ENCODE measurements at regions not wholly inside any gene's neighbourhood (a gene's known extent, or its start where the extent isn't known, plus 50 kb on each side); places are given as distances from the start of the nearest gene placed in this dataset.

- DNase-seq: no peak
Observed at GRCh38 chr9:80013891-80014290, 442.1 kb downstream of the TLE4 start.

DNA sequence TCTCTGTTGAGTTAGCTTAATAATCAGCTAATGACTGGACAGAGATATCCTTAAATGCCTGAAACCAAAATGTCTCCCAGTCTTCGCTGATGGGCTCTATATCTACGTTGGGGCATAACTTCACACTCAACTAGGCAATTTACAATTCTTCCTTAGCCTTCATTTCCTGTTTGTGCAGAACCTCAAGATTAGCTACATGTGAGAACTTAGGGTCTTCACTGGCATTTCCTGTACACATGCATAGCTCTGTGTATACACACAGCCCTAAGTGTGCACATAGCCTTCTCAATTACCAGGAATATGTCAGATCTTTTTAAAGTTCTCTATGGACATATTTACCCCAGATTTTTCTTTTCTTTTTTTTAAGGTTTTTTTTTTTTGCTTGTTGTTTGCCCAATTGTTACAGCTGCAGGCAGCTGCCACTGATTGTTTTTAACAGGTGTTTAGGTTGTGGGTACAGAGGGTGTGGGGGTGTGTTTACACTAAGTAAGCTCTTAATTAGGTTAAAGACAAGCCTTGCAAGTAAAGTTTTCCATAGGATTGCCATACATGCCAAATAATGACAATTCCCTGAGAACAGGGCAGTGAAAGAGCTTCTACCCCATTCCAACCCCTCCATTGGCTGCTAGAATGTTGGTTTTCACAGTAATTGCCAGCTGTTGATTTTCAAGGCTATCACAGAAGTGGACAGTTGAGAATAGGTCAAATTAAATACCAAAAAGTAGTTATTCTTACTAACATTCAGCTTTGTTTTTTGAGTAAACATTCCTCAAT, 441.0 kb downstream of the TLE4 start:
- DNase-seq: no peak

DNA sequence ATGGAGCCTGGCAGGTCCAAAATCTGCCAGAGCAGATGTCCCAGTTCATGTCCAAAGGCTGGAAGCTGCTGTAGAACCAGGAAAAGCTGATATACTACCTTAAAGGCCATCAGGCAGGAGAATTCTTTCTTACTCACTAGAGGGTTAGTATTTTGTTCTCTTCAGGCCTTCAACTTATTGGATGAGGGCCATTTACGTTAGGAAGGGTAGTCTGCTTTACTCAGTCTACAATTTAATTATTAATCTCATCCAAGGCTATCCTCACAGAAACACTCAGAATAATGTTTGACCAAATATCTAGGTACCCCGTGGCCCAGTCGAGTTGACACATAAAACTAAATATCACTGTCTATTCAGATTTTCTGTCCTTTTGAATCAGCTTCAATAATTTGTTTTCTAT, 437.4 kb downstream of the TLE4 start:
- no peak for DNase-seq

DNA sequence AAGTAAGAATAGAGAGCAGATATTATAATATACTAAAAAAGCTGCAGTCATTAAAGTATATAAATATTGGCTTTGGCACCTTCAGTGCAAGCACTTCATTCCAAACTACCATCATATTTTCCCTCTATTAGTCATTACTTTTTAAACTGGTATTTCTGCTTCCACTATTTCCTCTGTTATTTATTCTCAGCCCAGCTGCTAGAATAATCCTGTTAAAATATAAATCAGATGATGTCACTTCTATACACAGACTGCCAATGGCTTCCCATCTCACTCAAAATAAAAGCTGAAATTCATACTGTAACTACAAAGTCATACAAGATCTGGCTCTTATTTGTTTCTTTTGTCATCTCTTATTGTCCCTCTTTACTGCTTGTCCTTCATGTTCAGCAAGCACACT, 432.9 kb downstream of the TLE4 start:
- no peak for DNase-seq

DNA sequence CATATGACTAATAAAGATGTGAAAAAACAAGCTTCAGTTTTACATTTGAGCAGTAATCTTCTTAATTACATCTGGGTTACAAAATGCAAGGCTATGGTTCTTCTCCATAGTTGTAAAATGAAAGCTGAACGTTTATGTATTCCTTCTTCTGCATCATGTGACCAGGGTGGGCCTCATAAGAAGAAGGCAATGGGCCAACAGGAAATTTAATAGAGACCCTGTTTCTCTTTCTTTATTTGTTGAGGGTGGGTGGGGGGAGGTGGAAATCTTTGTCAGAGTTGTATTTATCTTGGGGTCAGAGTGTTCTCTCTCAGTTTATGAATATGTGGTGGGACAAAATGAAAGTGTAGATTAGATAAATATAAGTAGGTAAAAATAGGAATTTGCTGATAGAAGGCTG, 418.8 kb downstream of the TLE4 start:
- no peak for DNase-seq

DNA sequence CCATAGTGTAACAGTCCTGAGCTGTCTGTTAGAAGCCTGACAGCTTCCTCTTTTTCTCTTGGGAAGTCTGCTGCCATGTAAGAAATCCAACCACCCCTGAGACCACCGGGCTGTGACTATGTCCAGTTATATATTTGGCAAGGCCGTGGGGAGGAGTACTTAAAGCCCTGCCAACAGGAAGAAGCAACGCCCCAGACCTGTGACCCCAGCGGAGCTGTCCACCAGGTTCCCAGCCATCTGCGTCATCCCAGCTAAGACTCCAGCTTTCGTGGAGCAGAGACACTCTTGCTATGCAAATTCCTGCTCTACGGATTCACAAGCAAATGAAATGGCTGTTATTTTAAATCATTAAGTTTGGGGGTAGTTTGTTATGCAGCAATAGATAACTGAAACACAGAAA, 417.3 kb downstream of the TLE4 start:
- no peak for DNase-seq

DNA sequence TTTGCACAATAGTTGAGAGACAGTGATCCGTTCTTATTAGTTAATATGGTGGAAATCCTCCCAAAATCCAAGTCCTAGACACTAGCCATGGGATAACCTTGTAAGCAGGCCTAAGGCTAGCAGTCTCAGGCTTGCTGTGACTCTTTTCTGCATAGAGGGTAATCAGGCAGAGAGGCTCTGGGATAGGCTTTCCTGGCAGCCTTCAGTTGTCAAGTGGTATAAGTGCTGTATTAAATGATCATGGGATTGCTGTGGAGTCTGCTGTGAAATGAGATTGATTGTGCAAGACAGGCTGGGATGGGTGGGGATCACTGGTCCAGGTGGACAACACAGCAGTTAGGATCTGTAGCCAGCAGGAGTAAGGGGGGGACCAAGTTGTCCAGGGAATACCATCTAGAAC, 416.4 kb downstream of the TLE4 start:
- DNase-seq: no peak

- DNase-seq: no peak
Observed at GRCh38 chr9:79986437-79986836, 414.7 kb downstream of the TLE4 start.

DNA sequence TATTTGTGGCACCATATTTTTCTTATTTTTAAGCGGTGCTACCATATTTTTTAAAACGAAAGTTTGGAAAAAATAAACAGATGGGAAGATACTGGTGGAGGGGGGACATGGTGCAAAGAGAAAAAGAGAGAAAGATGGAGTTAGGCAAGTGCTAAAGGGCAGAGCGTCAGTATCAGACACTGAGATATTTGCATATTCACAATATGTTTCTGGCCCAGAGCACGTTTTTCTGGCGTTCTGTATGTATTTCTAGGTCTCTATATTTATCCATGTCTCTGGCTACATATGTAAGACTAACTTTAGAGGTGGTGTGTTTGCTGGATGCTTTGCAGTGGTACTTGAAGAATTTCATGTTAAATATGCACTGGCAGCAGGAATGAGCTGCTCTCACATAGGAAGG, 414.0 kb downstream of the TLE4 start:
- DNase-seq: no peak

GRCh38 chr9:79985264-79985663, 413.5 kb downstream of the TLE4 start:
- no peak for DNase-seq

DNA sequence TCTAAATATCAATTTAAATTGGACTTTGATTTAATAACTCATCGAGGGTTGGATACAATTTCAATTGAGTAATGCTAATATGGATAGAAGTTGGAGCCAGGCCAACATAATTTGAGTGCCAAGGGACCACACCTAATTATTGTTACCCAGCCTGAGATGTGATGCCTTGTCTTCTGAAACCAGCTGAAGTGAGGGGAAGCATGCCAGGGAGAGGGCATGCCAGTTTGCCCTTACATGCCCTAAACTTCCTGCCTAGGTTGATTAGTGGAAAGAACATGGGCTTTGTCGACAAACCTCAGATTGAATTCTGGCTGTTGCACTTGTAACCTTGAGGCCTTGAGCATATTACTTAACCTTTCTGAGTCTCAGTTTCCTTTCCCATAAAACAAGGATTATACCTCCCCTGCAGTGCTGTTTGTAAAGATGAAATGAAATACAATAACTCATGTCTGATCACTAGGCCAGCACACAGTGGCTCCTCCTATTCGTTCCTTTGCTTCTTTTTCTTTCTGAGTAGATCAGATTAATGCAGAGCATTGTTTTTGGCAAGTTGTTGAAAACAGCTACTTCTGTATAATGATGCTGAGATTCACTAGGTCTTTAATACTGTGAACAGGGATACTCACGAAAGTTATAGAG, 412.8 kb downstream of the TLE4 start:
- DNase-seq: no peak

- DNase-seq: no peak
Observed at GRCh38 chr9:79980432-79980831, 408.7 kb downstream of the TLE4 start.

GRCh38 chr9:79977510-79978197, 405.9 kb downstream of the TLE4 start:
- no peak for DNase-seq

GRCh38 chr9:79977074-79977435, 405.3 kb downstream of the TLE4 start:
- DNase-seq: no peak

GRCh38 chr9:79976257-79977073, 404.7 kb downstream of the TLE4 start:
- DNase-seq: no peak

- no peak for DNase-seq
Observed at GRCh38 chr9:79975621-79976256, 404.0 kb downstream of the TLE4 start.

DNA sequence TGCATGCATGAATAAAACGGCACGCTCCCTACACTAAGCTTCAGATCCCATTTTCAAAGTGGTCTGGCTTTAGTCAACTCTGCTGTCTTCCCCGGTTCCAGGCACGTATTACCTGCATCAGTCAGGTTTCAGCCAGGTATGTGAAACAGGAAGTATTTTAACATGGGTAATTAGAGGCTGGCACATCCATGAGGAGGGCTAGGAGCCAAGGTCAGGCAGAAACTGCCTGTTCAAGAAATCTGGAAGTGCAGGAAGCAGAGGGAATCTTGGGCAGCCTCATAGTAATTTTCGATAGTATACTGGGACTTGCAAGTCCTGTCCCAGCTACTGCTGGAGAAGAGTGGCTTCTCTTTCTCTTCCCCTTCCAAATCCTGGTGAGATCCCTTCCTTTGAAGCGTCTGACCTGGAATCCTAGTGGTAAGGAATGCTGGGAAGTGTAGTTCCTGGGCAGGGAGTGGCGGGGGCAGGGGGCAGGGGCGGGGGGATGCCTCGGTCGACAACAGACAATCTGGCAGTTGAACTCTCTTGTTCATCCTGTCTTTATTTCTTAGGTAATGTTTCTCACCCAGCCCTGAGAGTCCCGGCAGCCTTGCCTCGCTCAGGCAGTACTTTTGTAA, 403.1 kb downstream of the TLE4 start:
- DNase-seq: no peak

- no peak for DNase-seq
Observed at GRCh38 chr9:79973627-79974026, 401.9 kb downstream of the TLE4 start.

- no peak for DNase-seq
Observed at GRCh38 chr9:79970146-79970425, 398.3 kb downstream of the TLE4 start.

DNA sequence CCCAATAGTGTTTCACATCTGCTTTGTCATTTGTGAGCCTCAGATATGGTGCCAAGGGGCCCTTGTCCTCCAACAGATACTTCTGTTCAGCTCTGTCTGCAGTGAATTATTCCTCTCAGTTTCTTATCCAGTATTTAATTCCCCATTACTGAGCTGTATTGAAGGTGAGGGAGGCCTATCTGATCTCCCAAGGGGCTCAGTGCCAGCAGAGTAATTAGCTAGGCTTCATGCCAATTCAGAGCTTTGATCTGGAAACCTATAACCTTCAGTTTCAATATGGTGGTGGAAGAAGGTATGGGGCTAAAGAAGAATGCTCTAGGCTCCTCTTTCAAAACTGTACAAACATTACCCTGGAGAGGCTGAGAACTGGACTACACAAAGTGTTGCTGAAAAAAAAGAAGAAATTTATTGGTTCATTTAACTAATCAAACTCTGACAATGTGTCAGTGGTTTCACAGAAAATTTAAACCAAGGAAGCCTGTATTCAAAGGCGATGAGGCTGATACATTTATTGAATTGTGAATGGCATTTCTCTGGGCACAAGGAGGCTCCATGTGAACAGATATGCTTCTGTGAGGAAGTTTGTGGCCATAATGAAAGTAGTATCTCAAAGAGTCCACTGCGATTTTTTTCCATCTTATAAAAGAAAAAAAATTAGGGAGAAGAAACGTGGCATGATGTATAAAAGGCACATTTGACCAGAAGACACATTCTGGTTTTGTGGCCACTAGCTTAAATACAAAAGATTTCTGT, 397.8 kb downstream of the TLE4 start:
- no peak for DNase-seq

DNA sequence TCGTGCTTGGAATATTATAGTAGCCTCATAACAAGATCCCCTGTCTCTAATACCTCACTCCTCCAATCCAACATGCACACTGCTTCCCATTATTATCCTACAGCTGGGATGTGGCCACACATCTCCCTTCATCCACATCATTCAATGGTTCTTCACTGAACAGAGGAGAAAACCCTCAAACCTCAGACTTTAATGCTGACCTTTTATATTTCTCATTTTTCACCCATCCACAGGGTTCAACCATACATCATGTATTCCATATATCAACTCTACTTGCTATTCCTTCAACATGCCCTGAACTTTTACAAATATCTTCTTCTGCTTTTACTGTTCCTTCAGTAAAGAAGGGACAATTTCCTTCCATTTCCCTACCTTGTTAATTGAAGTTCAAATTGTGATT, 396.8 kb downstream of the TLE4 start:
- no peak for DNase-seq

DNA sequence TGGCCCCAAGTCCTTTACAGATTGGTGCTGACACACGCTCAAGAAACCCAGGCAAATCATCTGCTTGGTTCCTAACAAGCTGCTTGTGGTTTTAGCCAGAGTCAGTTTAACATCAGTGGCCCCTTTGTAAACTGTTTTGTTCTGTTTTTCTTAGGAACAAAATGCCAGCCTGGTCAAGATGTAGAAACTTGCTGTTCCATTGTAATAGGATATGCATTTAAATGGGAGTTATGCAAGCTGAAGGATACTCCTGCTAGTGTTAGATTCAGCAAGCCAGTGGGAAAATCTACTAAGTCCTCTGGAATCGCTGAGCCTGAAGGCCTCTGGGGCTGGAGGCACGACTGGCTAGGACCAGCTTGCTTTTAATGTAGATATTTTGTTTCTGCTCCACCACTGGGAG, 391.1 kb downstream of the TLE4 start:
- no peak for DNase-seq

Data from activated CD4-positive, alpha-beta T cell treated with anti-CD3 and anti-CD28 coated beads, Interleukin-2, amount 50 U/mL, for 4 hours (primary cell).